Lower leg skin (tissue), 3 donors: ENCODE measurements at regions not wholly inside any gene's neighbourhood (a gene's known extent, or its start where the extent isn't known, plus 50 kb on each side); places are given as distances from the start of the nearest gene placed in this dataset.

Experiments used
- POLR2A ChIP-seq, 2 donors: fragments of 450-650 bp; IDR thresholded peaks; one replicate each; pipeline ENCODE4 v1.6.1; 2016 to 2017; ENCODE audit warnings: antibody characterized with exemption in 2 of 2, mild to moderate bottlenecking in 1 of 2, moderate library complexity in 1 of 2
- TF ChIP-seq, protein P1 (sequence below), 3 donors: fragments of 450-650 bp; IDR thresholded peaks; one replicate each; pipeline ENCODE4 v1.5.1; 2016; ENCODE audit warnings: antibody characterized with exemption in 3 of 3, mild to moderate bottlenecking in 3 of 3, moderate library complexity in 2 of 3

DNA sequence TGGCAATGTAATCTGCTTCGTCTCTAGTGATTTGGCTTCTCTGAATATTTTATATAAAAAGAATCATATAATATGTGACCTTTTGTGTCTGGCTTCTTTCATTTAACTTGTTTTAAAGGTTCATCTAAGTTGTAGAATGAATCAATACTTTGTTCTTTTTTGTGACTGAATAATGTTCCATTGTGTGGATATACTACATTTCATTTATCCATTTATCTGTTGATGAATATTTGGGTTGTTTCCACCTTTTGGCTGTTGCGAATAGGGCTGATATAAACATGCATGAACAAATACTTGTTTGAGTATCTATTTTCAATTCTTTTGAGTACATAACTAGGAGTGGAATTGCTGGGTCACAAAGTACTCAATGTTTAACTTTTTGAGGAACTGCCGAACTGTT is 63.8 kb upstream of the TNP1 start:
- TF ChIP-seq, protein P1, sequence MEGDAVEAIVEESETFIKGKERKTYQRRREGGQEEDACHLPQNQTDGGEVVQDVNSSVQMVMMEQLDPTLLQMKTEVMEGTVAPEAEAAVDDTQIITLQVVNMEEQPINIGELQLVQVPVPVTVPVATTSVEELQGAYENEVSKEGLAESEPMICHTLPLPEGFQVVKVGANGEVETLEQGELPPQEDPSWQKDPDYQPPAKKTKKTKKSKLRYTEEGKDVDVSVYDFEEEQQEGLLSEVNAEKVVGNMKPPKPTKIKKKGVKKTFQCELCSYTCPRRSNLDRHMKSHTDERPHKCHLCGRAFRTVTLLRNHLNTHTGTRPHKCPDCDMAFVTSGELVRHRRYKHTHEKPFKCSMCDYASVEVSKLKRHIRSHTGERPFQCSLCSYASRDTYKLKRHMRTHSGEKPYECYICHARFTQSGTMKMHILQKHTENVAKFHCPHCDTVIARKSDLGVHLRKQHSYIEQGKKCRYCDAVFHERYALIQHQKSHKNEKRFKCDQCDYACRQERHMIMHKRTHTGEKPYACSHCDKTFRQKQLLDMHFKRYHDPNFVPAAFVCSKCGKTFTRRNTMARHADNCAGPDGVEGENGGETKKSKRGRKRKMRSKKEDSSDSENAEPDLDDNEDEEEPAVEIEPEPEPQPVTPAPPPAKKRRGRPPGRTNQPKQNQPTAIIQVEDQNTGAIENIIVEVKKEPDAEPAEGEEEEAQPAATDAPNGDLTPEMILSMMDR (IDR thresholded peaks at IDR 0.05), result no peak
- TF ChIP-seq POLR2A (IDR thresholded peaks at IDR 0.05), result no peak
